ENCODE measurements at regions not wholly inside any gene's neighbourhood (a gene's known extent, or its start where the extent isn't known, plus 50 kb on each side); places are given as distances from the start of the nearest gene placed in this dataset.

DNA sequence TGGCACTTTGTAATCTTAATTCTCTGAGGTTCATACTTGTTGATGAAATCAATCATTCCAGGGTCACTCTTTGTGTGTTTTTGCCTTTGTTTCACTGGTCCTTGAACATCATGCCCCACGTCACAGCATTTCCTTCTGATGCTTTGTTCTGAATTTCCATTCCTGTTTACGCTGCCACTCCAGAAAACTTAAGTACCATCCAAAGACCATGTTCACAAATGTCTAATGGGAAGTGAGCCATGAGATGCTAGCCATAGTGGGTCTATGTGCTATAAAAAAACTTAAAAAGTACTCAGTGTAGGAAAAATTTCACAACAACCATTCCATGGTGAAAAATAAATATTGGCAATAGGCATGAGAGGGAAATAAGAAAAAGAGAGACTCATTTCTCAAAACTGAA is 232.0 kb downstream of the IBTK start:
- Histone ChIP-seq H3K27me3 (ENCODE audit: control insufficient read depth, insufficient read depth, low read length) (no peaks in the 10 kb centered on the region), H3K4me3 (ENCODE audit: low read depth, low read length) (no peak overlapping the region), H3K36me3 (ENCODE audit: control insufficient read depth, insufficient read depth, low read length) (no peaks in the 10 kb centered on the region)
- no peak for DNase-seq (ENCODE audit: low read depth)
- TF ChIP-seq, protein P1, sequence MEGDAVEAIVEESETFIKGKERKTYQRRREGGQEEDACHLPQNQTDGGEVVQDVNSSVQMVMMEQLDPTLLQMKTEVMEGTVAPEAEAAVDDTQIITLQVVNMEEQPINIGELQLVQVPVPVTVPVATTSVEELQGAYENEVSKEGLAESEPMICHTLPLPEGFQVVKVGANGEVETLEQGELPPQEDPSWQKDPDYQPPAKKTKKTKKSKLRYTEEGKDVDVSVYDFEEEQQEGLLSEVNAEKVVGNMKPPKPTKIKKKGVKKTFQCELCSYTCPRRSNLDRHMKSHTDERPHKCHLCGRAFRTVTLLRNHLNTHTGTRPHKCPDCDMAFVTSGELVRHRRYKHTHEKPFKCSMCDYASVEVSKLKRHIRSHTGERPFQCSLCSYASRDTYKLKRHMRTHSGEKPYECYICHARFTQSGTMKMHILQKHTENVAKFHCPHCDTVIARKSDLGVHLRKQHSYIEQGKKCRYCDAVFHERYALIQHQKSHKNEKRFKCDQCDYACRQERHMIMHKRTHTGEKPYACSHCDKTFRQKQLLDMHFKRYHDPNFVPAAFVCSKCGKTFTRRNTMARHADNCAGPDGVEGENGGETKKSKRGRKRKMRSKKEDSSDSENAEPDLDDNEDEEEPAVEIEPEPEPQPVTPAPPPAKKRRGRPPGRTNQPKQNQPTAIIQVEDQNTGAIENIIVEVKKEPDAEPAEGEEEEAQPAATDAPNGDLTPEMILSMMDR (IDR thresholded peaks at IDR 0.05; ENCODE audit: insufficient read depth, low read depth, low read length), result no peak
- ChIA-PET CTCF (interaction anchor here (1.0 to 1.2 kb wide), 2 partner anchors 9 to 12 kb away, joined by 3 to 9 read pairs; no protein-coding TSS in a partner anchor), POLR2A (no interaction called here)

DNA sequence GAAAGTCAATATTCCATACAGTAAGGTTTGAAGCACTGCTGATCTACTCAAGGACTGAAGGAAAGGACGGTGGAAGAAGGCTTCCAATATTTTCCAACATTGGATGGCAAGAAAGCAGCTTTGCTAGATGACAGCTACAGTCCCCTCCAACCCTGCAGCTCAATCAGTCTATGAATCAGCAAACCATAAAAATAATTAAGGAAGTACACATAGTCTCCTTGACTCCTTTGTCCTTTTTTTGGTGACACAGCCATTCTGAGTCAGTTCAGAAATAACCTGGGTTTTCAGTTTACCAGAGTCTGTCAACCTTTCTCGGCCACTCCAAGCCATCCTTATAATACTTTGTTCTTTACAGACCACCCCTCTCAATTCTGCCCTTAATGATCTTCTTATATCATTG is 232.5 kb downstream of the IBTK start:
- no peak for DNase-seq (ENCODE audit: low read depth)
- Histone ChIP-seq H3K4me3 (ENCODE audit: low read depth, low read length) (no peak overlapping the region), H3K27me3 (ENCODE audit: control insufficient read depth, insufficient read depth, low read length) (no peaks in the 10 kb centered on the region), H3K36me3 (ENCODE audit: control insufficient read depth, insufficient read depth, low read length) (no peaks in the 10 kb centered on the region)
- CTCF ChIA-PET, result interaction anchor here (0.6 to 1.2 kb wide), 3 partner anchors 9 to 262 kb away, joined by 3 to 9 read pairs (median 3); no protein-coding TSS in a partner anchor
- POLR2A ChIA-PET, result no interaction called here
- TF ChIP-seq, protein P1 (IDR thresholded peaks at IDR 0.05; ENCODE audit: insufficient read depth, low read depth, low read length), result no peak

DNA sequence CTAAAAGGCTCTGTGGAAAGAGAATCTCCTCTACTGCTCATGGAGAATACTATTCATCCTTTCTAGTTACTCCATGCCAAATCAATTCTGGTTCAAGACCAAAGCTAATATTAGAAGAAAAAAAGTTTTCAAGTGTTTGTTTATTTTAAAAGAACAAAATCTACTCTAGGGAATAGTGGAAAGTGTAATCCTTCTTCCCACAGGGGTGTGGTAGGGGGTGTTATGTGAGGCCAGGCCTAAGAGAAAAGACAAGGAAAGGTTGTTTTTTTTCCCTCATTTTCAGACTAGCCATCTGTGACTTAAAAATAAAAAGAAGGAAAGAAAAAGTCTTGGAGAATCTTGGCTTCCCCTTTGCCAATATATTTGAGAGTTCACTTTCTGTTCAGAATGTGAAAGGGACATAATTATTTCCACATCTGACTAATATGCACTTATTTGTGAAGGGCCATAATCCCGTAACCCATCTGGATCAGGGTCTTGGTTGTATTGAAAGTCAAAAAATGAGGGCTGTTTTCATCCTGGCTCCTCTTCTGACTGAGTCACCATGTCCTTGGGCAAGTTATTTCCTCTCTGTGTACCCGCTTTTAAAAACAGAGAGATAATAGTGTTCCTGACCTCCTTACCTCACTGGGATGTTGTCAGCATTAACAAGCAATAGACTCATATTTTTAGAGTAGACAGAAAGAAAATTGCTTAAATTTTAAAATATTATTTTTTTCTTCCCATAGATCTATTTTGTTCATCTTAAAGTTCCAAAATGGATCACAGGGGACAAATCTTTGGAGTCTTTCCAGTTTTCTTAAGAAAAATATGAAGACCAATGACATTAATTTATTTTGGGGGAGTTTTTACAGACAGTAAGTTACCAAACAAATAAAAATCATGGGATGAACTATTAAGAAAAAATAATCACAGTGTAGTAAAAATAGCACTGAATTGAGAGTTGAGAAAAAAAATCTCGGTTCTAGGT is 233.7 kb downstream of the IBTK start:
- TF ChIP-seq, protein P1 (IDR thresholded peaks at IDR 0.05; ENCODE audit: insufficient read depth, low read depth, low read length), result no peak
- CTCF ChIA-PET, result interaction anchor here (0.7 to 1.2 kb wide), 2 partner anchors 8 to 1232 kb away, joined by 3 to 9 read pairs; no protein-coding TSS in a partner anchor
- H3K4me3 ChIP-seq (ENCODE audit: low read depth, low read length), result no peak overlapping the region
- H3K27me3 ChIP-seq (ENCODE audit: control insufficient read depth, insufficient read depth, low read length), result no peaks in the 10 kb centered on the region
- POLR2A ChIA-PET, result no interaction called here
- no peak for DNase-seq (ENCODE audit: low read depth)
- no peaks in the 10 kb centered on the region for H3K36me3 ChIP-seq (ENCODE audit: control insufficient read depth, insufficient read depth, low read length)

DNA sequence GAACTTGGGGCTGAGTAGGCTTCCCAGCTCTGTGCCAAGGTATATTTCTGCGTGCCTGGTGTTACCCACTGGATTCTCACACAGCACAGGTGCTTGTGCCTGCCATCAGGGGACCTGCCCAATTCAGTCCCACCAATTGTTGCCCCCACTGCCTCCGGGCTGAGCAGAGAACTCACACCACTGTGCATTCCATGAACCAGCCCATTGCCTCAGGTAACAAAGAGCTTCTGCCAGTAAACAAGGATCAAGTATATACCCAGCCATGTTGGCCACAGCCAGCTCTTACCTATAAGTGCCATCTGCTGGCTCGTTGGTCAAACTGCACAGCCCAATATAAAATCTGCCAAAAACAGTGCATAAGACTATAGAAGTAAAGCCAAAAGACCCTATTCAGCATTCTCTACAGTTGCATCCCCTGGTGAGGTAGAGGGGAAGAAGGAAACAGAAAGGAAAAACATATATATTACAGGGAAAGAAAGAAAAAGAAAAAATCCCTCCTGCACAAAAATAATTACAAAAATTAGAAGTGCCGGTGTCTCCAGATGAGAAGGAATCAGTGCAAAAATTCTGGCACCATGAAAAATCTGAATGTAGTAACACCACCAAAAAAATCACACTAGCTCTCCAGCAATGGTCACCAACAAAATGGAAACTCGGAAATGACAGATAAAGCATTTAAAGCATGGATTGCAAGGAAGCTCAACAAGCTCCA is 241.4 kb downstream of the IBTK start:
- DNase-seq (ENCODE audit: low read depth), result no peak
- Histone ChIP-seq H3K27me3 (ENCODE audit: control insufficient read depth, insufficient read depth, low read length) (no peaks in the 10 kb centered on the region), H3K36me3 (ENCODE audit: control insufficient read depth, insufficient read depth, low read length) (no peaks in the 10 kb centered on the region), H3K4me3 (ENCODE audit: low read depth, low read length) (no peak overlapping the region)
- CTCF ChIA-PET, result interaction anchor here (0.6 to 2.6 kb wide), 22 partner anchors 9 to 900 kb away, joined by 3 to 20 read pairs (median 4); partner anchors contain the start of gene TENT5A
- POLR2A ChIA-PET, result interaction anchor here (0.6 to 0.8 kb wide), 2 partner anchors 244 to 385 kb away, joined by 3 to 6 read pairs; no protein-coding TSS in a partner anchor
- TF ChIP-seq, protein P1 (IDR thresholded peaks at IDR 0.05; ENCODE audit: insufficient read depth, low read depth, low read length), result peak; percentile 71

DNA sequence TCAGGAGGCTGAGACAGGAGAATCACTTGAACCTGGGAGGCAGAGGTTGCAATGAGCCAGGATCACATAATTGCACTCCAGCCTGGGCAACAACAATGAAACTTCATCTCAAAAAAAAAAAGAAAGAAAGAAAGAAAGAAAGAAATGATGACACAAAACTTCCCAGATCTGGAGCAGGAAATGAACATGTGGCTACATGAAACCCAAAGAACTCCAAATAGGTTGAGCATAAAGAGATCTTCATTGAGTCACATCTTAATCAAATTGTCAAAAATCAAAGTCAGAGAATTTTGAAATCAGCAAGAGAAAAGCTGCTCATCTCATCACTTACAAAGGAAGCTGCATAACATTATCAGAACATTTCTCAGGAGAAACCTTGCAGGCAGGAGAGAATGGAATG is 247.0 kb downstream of the IBTK start:
- Histone ChIP-seq H3K4me3 (ENCODE audit: low read depth, low read length) (no peak overlapping the region), H3K27me3 (ENCODE audit: control insufficient read depth, insufficient read depth, low read length) (no peaks in the 10 kb centered on the region), H3K36me3 (ENCODE audit: control insufficient read depth, insufficient read depth, low read length) (no peaks in the 10 kb centered on the region)
- TF ChIP-seq, protein P1 (IDR thresholded peaks at IDR 0.05; ENCODE audit: insufficient read depth, low read depth, low read length), result no peak
- POLR2A ChIA-PET, result no interaction called here
- CTCF ChIA-PET, result interaction anchor here (1.1 to 1.2 kb wide), 2 partner anchors 247 to 1392 kb away, joined by 3 to 5 read pairs; no protein-coding TSS in a partner anchor
- DNase-seq (ENCODE audit: low read depth), result no peak
